IPS DF 4.7 (cell line): ENCODE measurements at regions not wholly inside any gene's neighbourhood (a gene's known extent, or its start where the extent isn't known, plus 50 kb on each side); places are given as distances from the start of the nearest gene placed in this dataset.

Source experiments
- DNase-seq: peaks from one replicate; pipeline ENCODE4 v3.0.0-alpha.2; 2013; ENCODE audit warnings: low spot score; ENCODE audit errors: extremely low read depth

GRCh38 chr13:47521890-47522487 is 479.1 kb downstream of the SUCLA2 start:
- DNase-seq: no peak

GRCh38 chr13:47519626-47520025 is 481.4 kb downstream of the SUCLA2 start:
- DNase-seq: no peak

- DNase-seq: no peak
Observed at GRCh38 chr13:47518530-47518929, 482.5 kb downstream of the SUCLA2 start.

- DNase-seq: no peak
Observed at GRCh38 chr13:47511647-47512046, 489.4 kb downstream of the SUCLA2 start.

GRCh38 chr13:47508527-47509228 is 492.4 kb downstream of the SUCLA2 start:
- DNase-seq: no peak

GRCh38 chr13:47503475-47503874 is 497.6 kb downstream of the SUCLA2 start:
- DNase-seq: no peak

GRCh38 chr13:47502166-47502565 is 498.9 kb downstream of the SUCLA2 start:
- DNase-seq: no peak

GRCh38 chr13:47499358-47500150 is 501.5 kb downstream of the SUCLA2 start:
- DNase-seq: no peak

GRCh38 chr13:47484548-47484947 is 516.5 kb downstream of the SUCLA2 start:
- DNase-seq: no peak

GRCh38 chr13:47481536-47481935 is 519.5 kb downstream of the SUCLA2 start:
- no peak for DNase-seq

GRCh38 chr13:47480951-47481350 is 520.1 kb downstream of the SUCLA2 start:
- no peak for DNase-seq

GRCh38 chr13:47480121-47480520 is 521.0 kb downstream of the SUCLA2 start:
- DNase-seq: no peak

- no peak for DNase-seq
Observed at GRCh38 chr13:47478985-47479384, 522.1 kb downstream of the SUCLA2 start.

GRCh38 chr13:47475441-47475948 is 525.6 kb downstream of the SUCLA2 start:
- DNase-seq: no peak

GRCh38 chr13:47474839-47475238 is 526.2 kb downstream of the SUCLA2 start:
- no peak for DNase-seq

- DNase-seq: no peak
Observed at GRCh38 chr13:47474326-47474725, 526.7 kb downstream of the SUCLA2 start.

GRCh38 chr13:47472516-47472915 is 528.6 kb downstream of the SUCLA2 start:
- no peak for DNase-seq

GRCh38 chr13:47463726-47464125 is 537.3 kb downstream of the SUCLA2 start:
- DNase-seq: no peak

GRCh38 chr13:47463002-47463401 is 538.1 kb downstream of the SUCLA2 start:
- no peak for DNase-seq

- DNase-seq: no peak
Observed at GRCh38 chr13:47461816-47462215, 539.3 kb downstream of the SUCLA2 start.

- DNase-seq: no peak
Observed at GRCh38 chr13:47459512-47459911, 541.6 kb downstream of the SUCLA2 start.

- no peak for DNase-seq
Observed at GRCh38 chr13:47457626-47458025, 543.4 kb downstream of the SUCLA2 start.
